Gastroesophageal sphincter (tissue), 3 donors: ENCODE measurements at regions not wholly inside any gene's neighbourhood (a gene's known extent, or its start where the extent isn't known, plus 50 kb on each side); places are given as distances from the start of the nearest gene placed in this dataset.

Source experiments
- CTCF ChIP-seq, 4 experiments: fragments of 200-600 bp in 2 of 4; fragments of 450-650 bp in 2 of 4; sonication (generic) in 1 of 4; IDR thresholded peaks; one replicate each; pipeline ENCODE4 v1.5.1; 2017 to 2019; ENCODE audit warnings: antibody characterized with exemption in 4 of 4, mild to moderate bottlenecking in 2 of 4, moderate library complexity in 2 of 4
- POLR2A ChIP-seq, 2 donors: fragments of 450-650 bp; IDR thresholded peaks; one replicate each; pipeline ENCODE4 v1.6.1; 2017; ENCODE audit warnings: antibody characterized with exemption in 2 of 2, mild to moderate bottlenecking in 2 of 2, moderate library complexity in 1 of 2

GRCh38 chr11:97000481-97000880, 610.7 kb downstream of the JRKL start:
- TF ChIP-seq POLR2A (IDR thresholded peaks at IDR 0.05) = no peak
- no peak for TF ChIP-seq CTCF (IDR thresholded peaks at IDR 0.05)
